ENCODE measurements at regions not wholly inside any gene's neighbourhood (a gene's known extent, or its start where the extent isn't known, plus 50 kb on each side); places are given as distances from the start of the nearest gene placed in this dataset.

GRCh38 chr5:35415309-35415708 is 185.0 kb upstream of the PRLR start:
- DNase-seq (ENCODE audit: low read depth) = peak; percentile 39
- H3K4me3 ChIP-seq (ENCODE audit: low read length) = no peak overlapping the region
- TF ChIP-seq CTCF (conservative IDR thresholded peaks at IDR 0.05; ENCODE audit: low read depth, low read length) = no peak

- DNase-seq (ENCODE audit: low read depth) = no peak
- H3K4me3 ChIP-seq (ENCODE audit: low read length) = no peak overlapping the region
- TF ChIP-seq CTCF (conservative IDR thresholded peaks at IDR 0.05; ENCODE audit: low read depth, low read length) = no peak
Measured at GRCh38 chr5:35409361-35409760, 179.1 kb upstream of the PRLR start.

GRCh38 chr5:35408146-35408545 is 177.9 kb upstream of the PRLR start:
- DNase-seq (ENCODE audit: low read depth) = no peak
- TF ChIP-seq CTCF (conservative IDR thresholded peaks at IDR 0.05; ENCODE audit: low read depth, low read length) = no peak
- H3K4me3 ChIP-seq (ENCODE audit: low read length) = no peak overlapping the region

GRCh38 chr5:35407697-35408096 is 177.4 kb upstream of the PRLR start:
- H3K4me3 ChIP-seq (ENCODE audit: low read length) = no peak overlapping the region
- no peak for DNase-seq (ENCODE audit: low read depth)
- TF ChIP-seq CTCF (conservative IDR thresholded peaks at IDR 0.05; ENCODE audit: low read depth, low read length) = no peak

GRCh38 chr5:35405938-35406337 is 175.7 kb upstream of the PRLR start:
- no peak overlapping the region for H3K4me3 ChIP-seq (ENCODE audit: low read length)
- no peak for DNase-seq (ENCODE audit: low read depth)
- no peak for TF ChIP-seq CTCF (conservative IDR thresholded peaks at IDR 0.05; ENCODE audit: low read depth, low read length)

GRCh38 chr5:35404701-35405100 is 174.4 kb upstream of the PRLR start:
- TF ChIP-seq CTCF (conservative IDR thresholded peaks at IDR 0.05; ENCODE audit: low read depth, low read length) = no peak
- no peak for DNase-seq (ENCODE audit: low read depth)
- no peak overlapping the region for H3K4me3 ChIP-seq (ENCODE audit: low read length)

- H3K4me3 ChIP-seq (ENCODE audit: low read length) = no peak overlapping the region
- DNase-seq (ENCODE audit: low read depth) = no peak
- no peak for TF ChIP-seq CTCF (conservative IDR thresholded peaks at IDR 0.05; ENCODE audit: low read depth, low read length)
Measured at GRCh38 chr5:35393901-35394300, 163.6 kb upstream of the PRLR start.
